ENCODE measurements at regions not wholly inside any gene's neighbourhood (a gene's known extent, or its start where the extent isn't known, plus 50 kb on each side); places are given as distances from the start of the nearest gene placed in this dataset.

- no peak for DNase-seq (ENCODE audit: low read depth in 2 of 2)
These were observed 308.9 kb downstream of the SLC6A15 start for GRCh38 chr12:84603484-84604248.

- no peak for DNase-seq (ENCODE audit: low read depth in 2 of 2)
These were observed 311.1 kb downstream of the SLC6A15 start for GRCh38 chr12:84601483-84601882.

GRCh38 chr12:84599539-84599938, 313.1 kb downstream of the SLC6A15 start:
- DNase-seq (ENCODE audit: low read depth in 2 of 2): no peak

- no peak for DNase-seq (ENCODE audit: low read depth in 2 of 2)
These were observed 316.3 kb downstream of the SLC6A15 start for GRCh38 chr12:84596266-84596665.

GRCh38 chr12:84594157-84594556, 318.4 kb downstream of the SLC6A15 start:
- DNase-seq (ENCODE audit: low read depth in 2 of 2): no peak

GRCh38 chr12:84585776-84586395, 326.7 kb downstream of the SLC6A15 start:
- no peak for DNase-seq (ENCODE audit: low read depth in 2 of 2)

GRCh38 chr12:84572196-84572595, 340.4 kb downstream of the SLC6A15 start:
- DNase-seq (ENCODE audit: low read depth in 2 of 2): no peak

GRCh38 chr12:84562331-84562730, 350.3 kb downstream of the SLC6A15 start:
- no peak for DNase-seq (ENCODE audit: low read depth in 2 of 2)

- no peak for DNase-seq (ENCODE audit: low read depth in 2 of 2)
These were observed 351.2 kb downstream of the SLC6A15 start for GRCh38 chr12:84561351-84561750.

GRCh38 chr12:84554199-84554723, 358.3 kb downstream of the SLC6A15 start:
- no peak for DNase-seq (ENCODE audit: low read depth in 2 of 2)

- DNase-seq (ENCODE audit: low read depth in 2 of 2): no peak
These were observed 359.1 kb downstream of the SLC6A15 start for GRCh38 chr12:84553331-84554117.

- DNase-seq (ENCODE audit: low read depth in 2 of 2): no peak
These were observed 361.2 kb downstream of the SLC6A15 start for GRCh38 chr12:84551373-84551772.

- DNase-seq (ENCODE audit: low read depth in 2 of 2): no peak
These were observed 362.1 kb downstream of the SLC6A15 start for GRCh38 chr12:84550518-84550917.

- DNase-seq (ENCODE audit: low read depth in 2 of 2): no peak
These were observed 370.3 kb downstream of the SLC6A15 start for GRCh38 chr12:84542289-84542688.

- DNase-seq (ENCODE audit: low read depth in 2 of 2): no peak
These were observed 374.9 kb downstream of the SLC6A15 start for GRCh38 chr12:84537666-84538065.

GRCh38 chr12:84512751-84513150, 399.8 kb downstream of the SLC6A15 start:
- DNase-seq (ENCODE audit: low read depth in 2 of 2): no peak

- DNase-seq (ENCODE audit: low read depth in 2 of 2): no peak
These were observed 403.7 kb downstream of the SLC6A15 start for GRCh38 chr12:84508851-84509260.

GRCh38 chr12:84507956-84508850, 404.4 kb downstream of the SLC6A15 start:
- DNase-seq (ENCODE audit: low read depth in 2 of 2): no peak

GRCh38 chr12:84506282-84506681, 406.3 kb downstream of the SLC6A15 start:
- DNase-seq (ENCODE audit: low read depth in 2 of 2): no peak

- DNase-seq (ENCODE audit: low read depth in 2 of 2): no peak
These were observed 409.5 kb downstream of the SLC6A15 start for GRCh38 chr12:84502907-84503787.

Measured in stimulated activated CD8-positive, alpha-beta memory T cell treated with anti-CD3 and anti-CD28 coated beads, Interleukin-2, amount 100 ng/mL, for 1 hour (primary cell).